Suprapubic skin (tissue), 4 donors: ENCODE measurements at regions not wholly inside any gene's neighbourhood (a gene's known extent, or its start where the extent isn't known, plus 50 kb on each side); places are given as distances from the start of the nearest gene placed in this dataset.

Experiments
- DNase-seq, 2 donors: peaks; one replicate each; pipeline ENCODE4 v3.0.0-alpha.2; 2019; ENCODE audit warnings: low spot score in 2 of 2
- H3K27ac ChIP-seq: fragments of 200-600 bp; sonication (generic); one replicate; pipeline ENCODE4 v1.5.1; 2019
- H3K27me3 ChIP-seq: fragments of 200-600 bp; sonication (generic); one replicate; pipeline ENCODE4 v1.5.1; 2019
- H3K36me3 ChIP-seq: fragments of 200-600 bp; sonication (generic); one replicate; pipeline ENCODE4 v1.5.1; 2019
- H3K4me1 ChIP-seq: fragments of 200-600 bp; sonication (generic); one replicate; pipeline ENCODE4 v1.5.1; 2019
- H3K4me3 ChIP-seq: fragments of 200-600 bp; sonication (generic); one replicate; pipeline ENCODE4 v1.5.1; 2019; ENCODE audit warnings: mild to moderate bottlenecking
- H3K9me3 ChIP-seq: fragments of 200-600 bp; sonication (generic); one replicate; pipeline ENCODE4 v1.5.1; 2019
- CTCF ChIP-seq, 2 donors: fragments of 200-600 bp in 1 of 2; fragments of 450-650 bp in 1 of 2; sonication (generic) in 1 of 2; IDR thresholded peaks; one replicate each; pipeline ENCODE4 v1.5.1; 2016 to 2019; ENCODE audit warnings: antibody characterized with exemption in 2 of 2, mild to moderate bottlenecking in 1 of 2, moderate library complexity in 1 of 2
- EP300 ChIP-seq: sonication (generic); formaldehyde crosslinking; IDR thresholded peaks from one replicate; pipeline ENCODE4 v1.6.1; 2017; ENCODE audit warnings: antibody characterized with exemption
- POLR2A ChIP-seq, 2 donors: fragments of 450-650 bp; IDR thresholded peaks; one replicate each; pipeline ENCODE4 v1.6.1; 2017; ENCODE audit warnings: antibody characterized with exemption in 2 of 2, mild to moderate bottlenecking in 2 of 2, moderate library complexity in 2 of 2
- POLR2AphosphoS5 ChIP-seq, 3 donors: sonication (generic); formaldehyde crosslinking; IDR thresholded peaks; one replicate each; pipeline ENCODE4 v1.6.1; 2017; ENCODE audit warnings: antibody characterized with exemption in 3 of 3
- WGBS: methylation state at CpG from one replicate; pipeline ENCODE4 v1.1.5; 2018; 5-methylcytosine and 5-hydroxymethylcytosine counted together

DNA sequence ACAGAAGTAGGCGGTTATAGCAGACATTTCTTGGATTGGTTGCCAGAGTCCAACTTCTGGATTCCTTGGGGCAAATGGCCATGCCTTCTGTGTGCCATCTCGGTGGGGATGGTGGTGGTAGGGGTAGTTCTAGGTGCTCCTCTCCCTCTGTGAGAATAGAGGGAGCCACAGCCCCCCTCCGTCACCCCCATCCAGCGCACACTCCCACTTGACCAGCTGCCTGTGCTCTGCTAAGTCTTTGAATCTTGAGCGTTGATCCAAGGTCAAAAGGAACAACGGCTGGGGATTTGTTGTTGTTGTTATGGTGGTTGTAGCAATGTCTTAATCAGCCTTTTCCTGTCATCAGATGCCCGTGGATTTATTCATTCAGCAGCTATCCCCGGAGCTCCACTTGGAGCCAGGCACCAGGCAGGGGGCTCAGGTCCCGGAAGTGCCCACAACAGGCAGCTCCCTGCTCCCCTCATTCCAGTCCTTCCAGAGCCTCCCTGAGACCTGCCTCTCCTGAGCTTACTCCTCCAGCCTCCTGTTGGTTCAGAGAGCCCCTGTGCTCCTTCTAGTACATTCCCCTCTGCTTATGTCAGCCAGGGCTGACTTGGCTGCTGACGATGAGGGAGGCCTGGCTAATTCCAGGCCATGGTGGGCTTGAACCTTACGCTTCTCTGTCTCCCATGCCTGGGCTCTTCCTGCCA is 146.6 kb upstream of the WNT4 start:
- DNase-seq, result peak in 1 of 2 donors; percentile 50

GRCh38 chr1:22290157-22290556 is 147.3 kb upstream of the WNT4 start:
- Histone ChIP-seq H3K4me1 (peaks cover 5% of the 10 kb centered on the region), H3K36me3 (no peaks in the 10 kb centered on the region), H3K27me3 (peaks cover 3% of the 10 kb centered on the region), H3K4me3 (no peak overlapping the region), H3K27ac (no peak overlapping the region), H3K9me3 (no peaks in the 10 kb centered on the region)
- peak in 1 of 2 donors; percentile 34 for DNase-seq
- WGBS, result 82% methylated on average over 8 of the region's 8 CpGs
- TF ChIP-seq POLR2A (IDR thresholded peaks at IDR 0.05) (no peak), POLR2AphosphoS5 (IDR thresholded peaks at IDR 0.05) (no peak), EP300 (no peak), CTCF (IDR thresholded peaks at IDR 0.05) (no peak)

More for the DNA sequence above, 146.6 kb upstream of the WNT4 start:
- peaks cover 3% of the 10 kb centered on the region for H3K27me3 ChIP-seq
- WGBS, result 75% methylated on average over 10 of the region's 11 CpGs
- H3K27ac ChIP-seq, result no peak overlapping the region
- H3K4me3 ChIP-seq, result no peak overlapping the region
- no peaks in the 10 kb centered on the region for H3K9me3 ChIP-seq
- H3K4me1 ChIP-seq, result peaks cover 5% of the 10 kb centered on the region
- TF ChIP-seq POLR2AphosphoS5 (IDR thresholded peaks at IDR 0.05), result no peak
- TF ChIP-seq CTCF (IDR thresholded peaks at IDR 0.05), result no peak
- TF ChIP-seq EP300, result no peak
- no peak for TF ChIP-seq POLR2A (IDR thresholded peaks at IDR 0.05)
- H3K36me3 ChIP-seq, result no peaks in the 10 kb centered on the region

DNA sequence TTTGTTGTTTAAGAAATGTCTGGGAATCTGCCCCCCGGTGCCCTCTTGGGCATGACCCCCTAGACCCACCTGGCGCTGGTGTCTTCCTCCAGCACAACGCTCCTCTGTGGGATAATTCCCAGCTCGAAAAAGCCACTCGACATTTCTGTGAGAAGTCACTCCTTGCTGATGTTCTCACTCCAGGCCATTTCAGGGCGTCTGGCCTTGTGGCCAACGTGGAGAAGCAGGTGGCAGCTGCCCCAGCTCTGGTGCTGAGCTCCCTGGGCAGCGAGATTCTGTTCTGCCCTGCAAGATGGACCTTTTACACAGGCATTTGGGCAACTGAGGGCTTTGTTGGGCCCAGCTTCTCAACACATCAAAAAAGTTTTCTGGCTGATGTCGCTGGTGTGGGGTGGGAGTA is 147.7 kb upstream of the WNT4 start:
- Histone ChIP-seq H3K27me3 (peaks cover 3% of the 10 kb centered on the region), H3K9me3 (no peaks in the 10 kb centered on the region), H3K36me3 (no peaks in the 10 kb centered on the region), H3K4me1 (peaks cover 5% of the 10 kb centered on the region), H3K27ac (no peak overlapping the region), H3K4me3 (no peak overlapping the region)
- WGBS, result 89% methylated on average over 9 of the region's 9 CpGs
- TF ChIP-seq EP300 (no peak), CTCF (IDR thresholded peaks at IDR 0.05) (no peak), POLR2AphosphoS5 (IDR thresholded peaks at IDR 0.05) (no peak), POLR2A (IDR thresholded peaks at IDR 0.05) (no peak)
- peak in 1 of 2 donors; percentile 47 for DNase-seq

GRCh38 chr1:22291057-22291456 is 148.2 kb upstream of the WNT4 start:
- no peak overlapping the region for H3K4me3 ChIP-seq
- peaks cover 5% of the 10 kb centered on the region for H3K4me1 ChIP-seq
- peaks cover 3% of the 10 kb centered on the region for H3K27me3 ChIP-seq
- DNase-seq, result no peak
- H3K36me3 ChIP-seq, result no peaks in the 10 kb centered on the region
- no peaks in the 10 kb centered on the region for H3K9me3 ChIP-seq
- TF ChIP-seq EP300 (no peak), CTCF (IDR thresholded peaks at IDR 0.05) (no peak), POLR2A (IDR thresholded peaks at IDR 0.05) (no peak), POLR2AphosphoS5 (IDR thresholded peaks at IDR 0.05) (no peak)
- 75% methylated on average over 6 of the region's 6 CpGs for WGBS
- H3K27ac ChIP-seq, result no peak overlapping the region

DNA sequence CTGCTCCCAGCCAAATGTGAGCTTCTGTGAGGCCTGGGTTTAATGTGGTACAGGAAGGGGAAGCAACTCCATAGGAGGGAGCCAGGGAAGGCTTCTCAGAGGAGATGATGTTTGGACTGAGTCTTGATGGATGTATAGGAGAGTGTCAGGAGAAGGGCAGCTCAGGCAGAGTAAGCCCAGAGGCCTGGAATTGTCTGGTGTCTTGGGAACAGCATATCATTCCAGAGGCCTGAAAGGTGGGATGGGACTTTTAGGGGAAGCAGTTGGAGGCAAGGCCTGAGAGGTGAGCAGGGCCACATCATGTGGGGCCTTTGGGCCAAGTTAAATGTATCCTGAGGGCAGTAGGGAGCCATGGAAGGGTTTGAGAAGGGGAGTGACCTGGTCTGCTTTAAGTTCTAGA is 148.6 kb upstream of the WNT4 start:
- H3K27ac ChIP-seq, result no peak overlapping the region
- H3K27me3 ChIP-seq, result peaks cover 3% of the 10 kb centered on the region
- TF ChIP-seq EP300 (no peak), CTCF (IDR thresholded peaks at IDR 0.05) (no peak), POLR2AphosphoS5 (IDR thresholded peaks at IDR 0.05) (no peak), POLR2A (IDR thresholded peaks at IDR 0.05) (no peak)
- H3K9me3 ChIP-seq, result no peaks in the 10 kb centered on the region
- peaks cover 9% of the 10 kb centered on the region for H3K4me1 ChIP-seq
- no peak overlapping the region for H3K4me3 ChIP-seq
- DNase-seq, result peak in 1 of 2 donors; percentile 4
- H3K36me3 ChIP-seq, result no peaks in the 10 kb centered on the region
